Uterus (tissue), 3 donors: ENCODE measurements at regions not wholly inside any gene's neighbourhood (a gene's known extent, or its start where the extent isn't known, plus 50 kb on each side); places are given as distances from the start of the nearest gene placed in this dataset.

ENCODE experiments used
- DNase-seq, 2 donors: peaks; one replicate each; pipeline ENCODE4 v3.0.0-alpha.2; 2019 to 2020
- H3K27ac ChIP-seq, 2 donors: fragments of 200-600 bp; sonication (generic); 1 replicate in 1 of 2; 2 replicates in 1 of 2; pipeline ENCODE4 v1.5.1; 2016 to 2018
- H3K27me3 ChIP-seq, 2 donors: fragments of 200-600 bp; sonication (generic); one replicate each; pipeline ENCODE4 v1.5.1; 2018 to 2019; ENCODE audit warnings: control low read depth in 1 of 2
- H3K36me3 ChIP-seq, 2 donors: fragments of 200-600 bp; sonication (generic); one replicate each; pipeline ENCODE4 v1.5.1; 2019; ENCODE audit warnings: control low read depth in 1 of 2
- H3K4me1 ChIP-seq, 2 donors: fragments of 200-600 bp; sonication (generic); one replicate each; pipeline ENCODE4 v1.5.1; 2018 to 2019; ENCODE audit warnings: control low read depth in 1 of 2
- H3K4me3 ChIP-seq, 2 donors: fragments of 200-600 bp; sonication (generic); 1 replicate in 1 of 2; 2 replicates in 1 of 2; pipeline ENCODE4 v1.5.1; 2018 to 2019; ENCODE audit warnings: mild to moderate bottlenecking in 1 of 2
- H3K9me3 ChIP-seq, 2 donors: fragments of 200-600 bp; sonication (generic); one replicate each; pipeline ENCODE4 v1.5.1; 2019; ENCODE audit warnings: control low read depth in 1 of 2
- POLR2A ChIP-seq, 2 donors: fragments of 450-650 bp; IDR thresholded peaks; one replicate each; pipeline ENCODE4 v1.6.1; 2016; ENCODE audit warnings: antibody characterized with exemption in 2 of 2, mild to moderate bottlenecking in 1 of 2, moderate library complexity in 1 of 2
- intact Hi-C: fragments of 100-400 bp; cut with DNase I; formaldehyde crosslinking; loops from one replicate; pipeline ENCODE4 v1.15.1; 2023; ENCODE audit warnings: low total_unique reads
- TF ChIP-seq, protein P1 (sequence below), 4 experiments: fragments of 200-600 bp in 2 of 4; fragments of 450-650 bp in 2 of 4; sonication (generic) in 2 of 4; IDR thresholded peaks; one replicate each; pipeline ENCODE4 v1.5.1; 2016 to 2019; ENCODE audit warnings: antibody characterized with exemption in 4 of 4, mild to moderate bottlenecking in 2 of 4, moderate library complexity in 1 of 4
- donor health status: DM: yes; HTN: yes; CAD: no.

GRCh38 chr2:223692191-223692947 is 90.2 kb upstream of the SCG2 start:
- peak; percentile 16 to 19 for DNase-seq
- no peaks in the 10 kb centered on the region for H3K9me3 ChIP-seq
- H3K27me3 ChIP-seq, result no peaks in the 10 kb centered on the region
- TF ChIP-seq, protein P1, sequence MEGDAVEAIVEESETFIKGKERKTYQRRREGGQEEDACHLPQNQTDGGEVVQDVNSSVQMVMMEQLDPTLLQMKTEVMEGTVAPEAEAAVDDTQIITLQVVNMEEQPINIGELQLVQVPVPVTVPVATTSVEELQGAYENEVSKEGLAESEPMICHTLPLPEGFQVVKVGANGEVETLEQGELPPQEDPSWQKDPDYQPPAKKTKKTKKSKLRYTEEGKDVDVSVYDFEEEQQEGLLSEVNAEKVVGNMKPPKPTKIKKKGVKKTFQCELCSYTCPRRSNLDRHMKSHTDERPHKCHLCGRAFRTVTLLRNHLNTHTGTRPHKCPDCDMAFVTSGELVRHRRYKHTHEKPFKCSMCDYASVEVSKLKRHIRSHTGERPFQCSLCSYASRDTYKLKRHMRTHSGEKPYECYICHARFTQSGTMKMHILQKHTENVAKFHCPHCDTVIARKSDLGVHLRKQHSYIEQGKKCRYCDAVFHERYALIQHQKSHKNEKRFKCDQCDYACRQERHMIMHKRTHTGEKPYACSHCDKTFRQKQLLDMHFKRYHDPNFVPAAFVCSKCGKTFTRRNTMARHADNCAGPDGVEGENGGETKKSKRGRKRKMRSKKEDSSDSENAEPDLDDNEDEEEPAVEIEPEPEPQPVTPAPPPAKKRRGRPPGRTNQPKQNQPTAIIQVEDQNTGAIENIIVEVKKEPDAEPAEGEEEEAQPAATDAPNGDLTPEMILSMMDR (IDR thresholded peaks at IDR 0.05), result peak; percentile 32 to 46 (median 40)
- no peak for TF ChIP-seq POLR2A (IDR thresholded peaks at IDR 0.05)
- H3K4me3 ChIP-seq, result no peak overlapping the region
- no peaks in the 10 kb centered on the region for H3K36me3 ChIP-seq
- H3K27ac ChIP-seq, result no peak overlapping the region
- intact Hi-C loops, result no loop called here
- H3K4me1 ChIP-seq, result no peaks in the 10 kb centered on the region

- no peak overlapping the region for H3K4me3 ChIP-seq
- DNase-seq, result peak in 1 of 2 donors; percentile 16
- no peaks in the 10 kb centered on the region for H3K36me3 ChIP-seq
- H3K27ac ChIP-seq, result peak overlapping the region in 1 of 2 donors; percentile 49
- no peaks in the 10 kb centered on the region for H3K9me3 ChIP-seq
- TF ChIP-seq POLR2A (IDR thresholded peaks at IDR 0.05), result no peak
- TF ChIP-seq, protein P1 (IDR thresholded peaks at IDR 0.05), result no peak
- intact Hi-C loops, result no loop called here
- no peaks in the 10 kb centered on the region for H3K4me1 ChIP-seq
- no peaks in the 10 kb centered on the region for H3K27me3 ChIP-seq
These were observed 86.1 kb upstream of the SCG2 start for GRCh38 chr2:223688094-223688835.

DNA sequence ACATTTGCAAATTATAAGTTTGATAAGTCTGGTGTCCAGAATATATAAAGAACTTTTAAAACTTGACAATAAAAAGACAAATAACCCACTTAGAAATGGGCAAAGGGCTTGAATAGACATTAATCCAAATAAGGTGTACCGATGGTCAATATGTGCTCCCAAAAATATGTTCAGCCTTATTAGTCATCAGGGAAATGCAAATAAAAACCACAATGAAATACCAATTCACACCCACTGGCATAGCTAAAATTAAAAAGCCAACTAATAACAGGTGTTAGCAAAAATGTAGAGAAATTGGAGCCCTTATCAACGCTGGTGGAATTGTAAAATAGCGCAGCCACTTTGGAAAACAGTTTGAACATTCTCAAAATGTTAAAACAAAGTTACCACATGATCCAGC is 79.0 kb upstream of the SCG2 start:
- Histone ChIP-seq H3K27ac (no peak overlapping the region), H3K9me3 (no peaks in the 10 kb centered on the region), H3K4me1 (no peaks in the 10 kb centered on the region), H3K4me3 (no peak overlapping the region), H3K27me3 (no peaks in the 10 kb centered on the region), H3K36me3 (no peaks in the 10 kb centered on the region)
- TF ChIP-seq, protein P1 (IDR thresholded peaks at IDR 0.05), result no peak
- no peak for TF ChIP-seq POLR2A (IDR thresholded peaks at IDR 0.05)
- no peak for DNase-seq
- intact Hi-C loops, result no loop called here

DNA sequence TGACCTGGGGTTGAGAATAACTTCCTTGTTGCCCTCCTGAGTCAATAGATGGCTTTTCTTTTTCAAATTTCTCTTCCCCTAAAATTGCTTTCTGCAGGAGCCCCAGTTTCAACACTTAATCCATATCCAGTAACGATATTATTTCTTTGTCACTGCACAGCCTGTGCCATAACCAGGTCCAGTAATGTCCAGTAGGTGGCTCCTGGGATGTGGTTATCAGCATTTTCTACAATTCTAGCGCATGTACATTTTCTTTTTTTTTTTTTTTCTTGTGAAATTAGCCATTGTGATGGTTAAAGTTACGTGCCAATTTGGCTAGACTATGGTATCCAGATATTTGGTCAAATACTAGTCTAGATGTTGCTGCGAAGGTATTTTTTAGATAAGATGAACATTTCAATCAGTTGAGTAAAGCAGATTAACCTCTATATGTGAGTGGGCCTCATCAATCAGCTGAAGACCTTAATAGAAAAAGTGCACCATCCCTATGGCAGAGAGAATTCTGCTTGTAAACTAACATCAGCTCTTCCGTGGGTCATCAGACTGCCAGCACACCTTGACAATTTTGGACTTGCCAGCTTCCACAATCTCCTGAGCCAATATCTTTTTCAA is 72.9 kb upstream of the SCG2 start:
- no peaks in the 10 kb centered on the region for H3K36me3 ChIP-seq
- H3K4me1 ChIP-seq, result no peaks in the 10 kb centered on the region
- H3K27me3 ChIP-seq, result no peaks in the 10 kb centered on the region
- no peaks in the 10 kb centered on the region for H3K9me3 ChIP-seq
- DNase-seq, result no peak
- intact Hi-C loops, result no loop called here
- no peak overlapping the region for H3K4me3 ChIP-seq
- TF ChIP-seq, protein P1 (IDR thresholded peaks at IDR 0.05), result peak in 2 of 4 experiments; percentile 11 to 22
- no peak for TF ChIP-seq POLR2A (IDR thresholded peaks at IDR 0.05)
- H3K27ac ChIP-seq, result no peak overlapping the region
